KOPT-K1 (cell line): ENCODE measurements at regions not wholly inside any gene's neighbourhood (a gene's known extent, or its start where the extent isn't known, plus 50 kb on each side); places are given as distances from the start of the nearest gene placed in this dataset.
"Not testable (repeated sequence)": the region's sequence is repeated elsewhere in the genome, so short reads cannot be mapped to it uniquely, and the experiment has no call there.

Source experiments
- H3K27ac ChIP-seq: fragments of 200-600 bp; sonication (generic); 2 replicates; pipeline ENCODE4 v1.5.1; 2016; ENCODE audit warnings: antibody characterized with exemption, mild to moderate bottlenecking, low read depth, low read length; ENCODE audit not compliant: poor library complexity, severe bottlenecking
- H3K36me3 ChIP-seq: fragments of 200-600 bp; sonication (generic); 2 replicates; pipeline ENCODE4 v1.5.1; 2017; ENCODE audit warnings: antibody characterized with exemption, mild to moderate bottlenecking, low read length, moderate library complexity; ENCODE audit not compliant: insufficient read depth
- H3K9me3 ChIP-seq: fragments of 200-600 bp; sonication (generic); 2 replicates; pipeline ENCODE4 v1.5.1; 2017; ENCODE audit warnings: antibody characterized with exemption, low read length, mild to moderate bottlenecking; ENCODE audit not compliant: insufficient read depth, poor library complexity, severe bottlenecking

DNA sequence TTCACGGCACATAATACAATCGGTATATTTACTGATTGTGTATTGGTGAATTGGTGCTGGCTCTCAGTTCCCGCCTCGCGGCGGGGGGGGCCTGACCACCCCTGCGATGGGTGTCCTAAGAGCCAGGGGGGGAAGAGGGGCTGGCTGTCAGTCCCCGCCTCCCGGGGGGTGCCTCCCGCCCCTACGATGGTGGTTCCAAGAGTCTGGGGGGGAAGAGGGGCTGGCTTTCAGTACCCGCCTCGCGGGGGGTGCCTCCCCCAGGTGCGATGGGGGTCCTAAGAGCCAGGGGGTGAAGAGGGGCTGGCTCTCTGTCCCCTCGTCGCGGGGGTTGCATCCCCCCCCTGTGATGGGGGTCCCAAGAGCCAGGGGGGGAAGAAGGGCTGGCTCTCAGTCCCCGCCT lies 2321.8 kb upstream of the PCDH20 start:
- no peak overlapping the region for H3K27ac ChIP-seq
- no peaks in the 10 kb centered on the region for H3K36me3 ChIP-seq
- peaks cover 9% of the 10 kb centered on the region for H3K9me3 ChIP-seq

DNA sequence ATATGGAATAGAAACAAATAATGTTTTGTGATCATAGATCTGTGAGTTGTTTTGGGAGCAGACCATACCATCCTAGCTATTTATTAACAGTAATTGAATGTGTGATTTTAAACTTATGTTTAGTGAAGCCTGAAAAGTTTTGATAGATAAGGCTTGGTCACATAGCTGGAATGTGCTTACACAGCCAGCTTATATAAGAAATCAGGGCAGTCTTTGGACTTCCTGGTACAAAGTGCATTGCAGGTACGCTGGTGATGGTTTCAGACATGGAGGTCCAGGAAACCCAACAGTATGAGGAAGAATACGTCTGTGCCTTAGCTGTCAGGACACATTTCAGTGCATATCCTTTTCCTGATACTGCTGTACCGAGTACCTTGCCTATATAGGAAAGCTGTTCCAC lies 2316.2 kb upstream of the PCDH20 start:
- Histone ChIP-seq H3K27ac (no peak overlapping the region), H3K36me3 (no peaks in the 10 kb centered on the region), H3K9me3 (no peaks in the 10 kb centered on the region)

DNA sequence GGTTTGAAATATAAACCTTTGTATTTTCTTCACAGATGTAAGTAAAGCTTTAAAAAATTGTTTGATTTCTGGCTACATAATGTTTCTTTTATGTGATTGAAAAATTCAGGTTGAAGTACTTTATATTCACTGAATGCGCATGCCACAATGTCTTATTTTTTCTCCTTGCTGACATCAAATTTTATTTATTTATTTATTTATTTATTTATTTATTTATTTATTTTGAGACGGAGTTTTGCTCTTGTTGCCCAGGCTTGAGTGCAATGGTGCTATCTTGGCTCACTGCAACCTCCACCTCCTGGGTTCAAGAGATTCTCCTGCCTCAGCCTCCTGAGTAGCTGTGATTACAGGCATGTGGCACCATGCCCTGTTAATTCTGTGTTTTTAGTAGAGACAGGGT lies 2296.5 kb upstream of the PCDH20 start:
- not testable (repeated sequence) for H3K36me3 ChIP-seq, H3K27ac ChIP-seq, H3K9me3 ChIP-seq

DNA sequence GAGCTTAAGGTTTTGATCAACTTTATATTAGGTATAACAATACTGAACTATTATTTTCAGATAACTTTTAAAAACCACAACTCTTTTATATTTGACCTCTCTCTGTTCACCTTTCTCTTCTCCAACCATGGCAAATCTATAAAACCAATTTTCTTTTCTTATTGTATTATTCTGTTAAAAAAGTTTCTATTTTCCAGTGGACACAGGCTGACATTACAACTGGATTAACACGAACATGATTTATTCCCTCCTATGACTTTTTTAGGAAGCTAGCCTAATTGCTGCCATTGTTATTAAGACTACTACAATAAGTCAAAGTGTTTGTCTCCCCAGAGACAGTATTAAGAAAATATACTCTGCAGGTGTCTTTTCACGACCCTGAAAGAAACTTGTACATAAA lies 2291.1 kb upstream of the PCDH20 start:
- H3K27ac ChIP-seq = no peak overlapping the region

DNA sequence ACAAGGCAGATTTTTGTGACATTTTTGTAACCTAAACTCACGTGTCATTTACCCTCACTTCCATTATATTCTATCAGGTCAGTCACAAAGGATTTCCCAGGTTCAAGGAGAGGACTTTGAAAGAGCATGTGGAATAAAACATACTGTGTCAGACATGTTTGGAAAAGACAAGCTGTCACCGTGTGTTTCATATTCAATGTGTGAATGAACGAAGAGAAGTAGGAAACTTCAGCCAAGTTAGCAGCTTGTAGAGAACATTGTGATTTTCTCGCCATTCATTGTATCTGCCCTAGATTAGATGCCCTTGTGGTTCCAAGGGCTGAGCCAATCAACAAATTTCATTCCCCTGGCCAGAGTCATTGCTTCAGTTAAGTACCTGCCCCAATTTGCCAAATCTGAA lies 2288.9 kb upstream of the PCDH20 start:
- H3K27ac ChIP-seq = no peak overlapping the region
- no peaks in the 10 kb centered on the region for H3K36me3 ChIP-seq
- no peaks in the 10 kb centered on the region for H3K9me3 ChIP-seq

More for the DNA sequence above, 2291.1 kb upstream of the PCDH20 start:
- no peaks in the 10 kb centered on the region for H3K36me3 ChIP-seq
- no peaks in the 10 kb centered on the region for H3K9me3 ChIP-seq

DNA sequence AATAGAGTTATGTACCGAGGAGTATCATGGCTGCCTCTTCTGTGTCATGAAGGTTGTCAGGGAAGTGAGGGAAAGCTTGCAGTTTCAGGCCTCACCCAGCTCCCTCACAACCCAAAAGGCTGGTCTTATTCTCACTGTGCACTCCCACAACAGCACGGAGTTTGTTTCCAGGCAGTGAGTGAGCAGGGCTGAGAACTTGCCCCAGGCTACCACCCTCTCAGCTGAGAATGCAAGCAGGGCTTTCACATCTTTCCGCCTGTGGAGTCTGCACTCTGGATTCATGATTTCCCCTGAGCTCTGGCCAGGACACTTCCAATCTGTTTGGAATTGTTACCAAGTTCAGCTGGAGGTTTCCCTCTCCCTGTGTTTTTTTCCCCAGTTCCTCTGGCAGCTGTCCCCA lies 2284.7 kb upstream of the PCDH20 start:
- Histone ChIP-seq H3K9me3 (no peaks in the 10 kb centered on the region), H3K36me3 (no peaks in the 10 kb centered on the region), H3K27ac (no peak overlapping the region)

DNA sequence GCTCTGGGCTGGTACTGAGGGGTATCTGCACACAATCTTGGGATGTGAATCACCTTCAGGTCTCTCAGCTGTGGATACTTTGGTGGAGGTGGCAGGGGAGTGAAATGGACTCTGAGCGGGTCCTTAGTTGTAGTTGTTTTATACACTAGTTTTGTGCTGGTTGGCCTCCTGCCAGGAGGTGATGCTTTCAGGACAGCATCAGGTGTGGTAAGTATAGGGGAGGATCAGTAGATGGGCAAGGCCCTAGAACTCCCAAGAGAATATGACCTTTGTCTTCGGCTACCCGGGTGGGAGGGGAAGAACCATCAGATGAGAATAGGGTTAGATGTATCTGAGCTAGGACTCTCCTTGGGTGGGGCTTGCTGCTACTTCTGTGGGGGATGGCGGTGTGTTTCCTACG lies 2284.3 kb upstream of the PCDH20 start:
- H3K9me3 ChIP-seq = no peaks in the 10 kb centered on the region

DNA sequence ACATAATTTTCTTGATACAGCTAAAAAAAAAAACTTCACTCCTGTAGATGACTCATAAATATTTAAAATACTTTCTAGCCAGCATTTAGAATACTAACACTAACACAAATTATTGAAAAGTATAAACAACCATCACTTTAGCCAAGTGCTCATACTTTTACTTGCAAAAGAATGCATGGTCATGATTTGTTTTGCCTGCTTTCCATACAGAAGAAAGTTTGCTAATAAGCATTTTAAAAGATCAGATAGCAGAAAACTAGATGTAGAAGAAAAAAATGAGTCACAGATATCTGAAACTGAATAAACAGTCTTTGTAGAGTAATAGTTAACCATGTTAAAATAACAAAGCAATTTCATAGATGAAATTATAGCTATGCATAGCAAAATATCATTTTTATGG lies 2280.4 kb upstream of the PCDH20 start:
- H3K9me3 ChIP-seq = no peaks in the 10 kb centered on the region
- no peaks in the 10 kb centered on the region for H3K36me3 ChIP-seq
- H3K27ac ChIP-seq = no peak overlapping the region

More for the DNA sequence above, 2284.3 kb upstream of the PCDH20 start:
- H3K36me3 ChIP-seq = no peaks in the 10 kb centered on the region
- H3K27ac ChIP-seq = no peak overlapping the region

DNA sequence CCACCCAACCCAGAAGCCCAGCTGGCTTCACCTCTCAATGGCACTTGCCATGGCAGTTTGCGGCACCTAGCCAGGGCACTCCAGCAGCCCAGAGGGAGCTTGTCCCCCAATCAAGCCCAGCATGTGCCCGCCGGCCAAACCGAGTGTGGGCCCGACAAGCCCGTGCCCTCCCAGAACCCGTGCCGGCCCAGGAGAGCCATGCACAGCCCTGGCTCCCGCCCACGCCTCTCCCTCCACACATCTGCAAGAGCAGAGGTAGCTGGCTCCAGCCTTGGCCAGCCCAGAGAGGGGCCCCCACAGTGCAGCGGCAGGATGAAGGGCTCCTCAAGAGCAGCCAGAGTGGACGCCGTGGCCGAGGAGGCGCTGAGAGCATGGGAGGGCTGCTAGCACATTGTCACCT lies 2278.0 kb upstream of the PCDH20 start:
- Histone ChIP-seq H3K9me3 (no peaks in the 10 kb centered on the region), H3K36me3 (no peaks in the 10 kb centered on the region), H3K27ac (no peak overlapping the region)

DNA sequence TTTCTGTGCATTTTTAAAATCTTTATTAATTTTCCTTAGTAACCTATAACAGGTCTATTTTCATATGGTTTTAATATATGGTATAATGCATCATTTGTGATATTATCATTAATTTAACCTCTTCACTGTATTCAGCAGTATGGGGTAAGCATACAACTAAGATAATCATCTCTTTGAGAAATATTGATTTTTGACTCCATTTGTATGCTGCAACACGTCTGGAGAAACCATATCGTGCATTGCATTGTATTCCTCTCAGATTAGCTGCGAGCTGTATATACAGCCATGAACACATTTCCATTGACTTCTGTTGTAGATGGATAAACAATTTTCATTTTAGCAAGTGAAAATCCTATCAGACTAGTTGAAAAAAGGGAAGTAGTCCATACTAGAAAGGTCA lies 2275.8 kb upstream of the PCDH20 start:
- Histone ChIP-seq H3K9me3 (no peaks in the 10 kb centered on the region), H3K27ac (no peak overlapping the region), H3K36me3 (no peaks in the 10 kb centered on the region)

DNA sequence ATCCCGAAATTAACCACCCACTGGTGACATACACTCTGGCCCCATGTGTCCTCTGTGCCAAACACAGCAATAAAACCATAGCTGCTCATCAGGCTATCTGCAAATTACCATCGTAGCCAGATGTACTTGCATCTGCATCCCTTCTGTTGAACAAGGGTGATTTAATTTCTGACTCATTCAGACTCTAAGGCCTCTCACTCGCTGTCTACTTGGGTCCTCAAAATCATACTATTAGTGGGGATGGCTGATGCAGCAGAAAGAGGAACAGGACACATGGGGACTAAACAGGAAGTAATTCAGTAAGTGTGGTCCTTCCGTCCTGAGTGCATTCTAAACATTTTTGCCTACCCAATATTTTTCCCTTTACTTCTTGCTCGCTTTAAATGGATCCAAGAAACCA lies 2275.0 kb upstream of the PCDH20 start:
- H3K27ac ChIP-seq = no peak overlapping the region
- H3K36me3 ChIP-seq = no peaks in the 10 kb centered on the region

DNA sequence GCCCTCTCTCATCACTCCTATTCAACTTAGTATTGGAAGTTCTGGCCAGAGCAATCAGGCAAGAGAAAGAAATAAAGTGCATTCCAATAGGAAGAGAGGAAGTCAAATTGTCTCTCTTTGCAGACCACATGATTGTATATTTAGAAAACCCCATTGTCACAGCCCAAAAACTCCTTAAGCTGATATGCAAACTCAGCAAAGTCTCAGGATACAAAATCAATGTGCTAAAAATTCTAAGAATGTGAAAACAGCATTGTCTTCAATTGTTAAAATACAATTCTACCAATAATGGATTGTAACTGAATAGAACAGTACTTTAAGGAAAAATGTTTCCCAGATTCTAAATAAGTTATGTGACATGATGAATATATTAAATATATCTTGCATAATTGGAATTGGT lies 2269.2 kb upstream of the PCDH20 start:
- H3K36me3 ChIP-seq = no peaks in the 10 kb centered on the region
- no peaks in the 10 kb centered on the region for H3K9me3 ChIP-seq
- no peak overlapping the region for H3K27ac ChIP-seq

More for the DNA sequence above, 2275.0 kb upstream of the PCDH20 start:
- H3K9me3 ChIP-seq = no peaks in the 10 kb centered on the region

DNA sequence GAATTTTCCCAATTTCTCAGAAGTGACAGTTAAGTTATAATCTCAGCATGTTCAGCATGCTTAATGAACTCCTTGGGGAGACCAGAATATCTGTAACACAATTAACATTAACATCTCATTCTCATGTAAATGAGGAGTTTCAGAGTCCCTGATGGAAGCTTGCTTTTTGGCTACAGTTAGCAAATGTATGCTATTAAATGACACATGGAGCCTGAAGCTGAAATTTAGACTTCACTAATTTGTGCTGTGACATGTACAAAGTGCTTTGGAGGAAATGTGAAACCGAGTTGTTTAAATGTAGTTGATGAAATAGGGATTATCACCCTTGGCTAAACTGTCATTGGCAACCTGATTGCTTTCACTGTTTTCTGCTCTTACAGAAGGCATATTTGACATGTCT lies 2265.1 kb upstream of the PCDH20 start:
- Histone ChIP-seq H3K9me3 (no peaks in the 10 kb centered on the region), H3K36me3 (no peaks in the 10 kb centered on the region), H3K27ac (no peak overlapping the region)

DNA sequence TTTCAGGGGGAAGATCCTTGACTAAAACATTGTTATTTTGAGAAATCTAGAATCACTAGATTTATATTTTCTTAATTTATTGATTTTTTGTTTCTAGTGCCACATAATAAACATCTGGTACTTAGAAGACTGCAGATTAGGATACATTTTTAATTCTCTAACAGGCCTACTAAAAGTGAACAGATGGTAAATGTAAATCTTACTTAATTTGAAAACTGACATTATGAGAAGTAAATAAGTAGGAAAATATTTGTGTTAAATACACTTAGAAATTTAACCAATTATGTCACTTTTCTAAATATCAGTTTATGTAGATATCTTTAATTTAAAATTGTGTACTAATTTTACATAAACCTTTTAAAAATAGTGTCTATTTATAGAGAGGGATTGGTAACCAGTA lies 2255.6 kb upstream of the PCDH20 start:
- Histone ChIP-seq H3K36me3 (no peaks in the 10 kb centered on the region), H3K9me3 (no peaks in the 10 kb centered on the region), H3K27ac (no peak overlapping the region)

DNA sequence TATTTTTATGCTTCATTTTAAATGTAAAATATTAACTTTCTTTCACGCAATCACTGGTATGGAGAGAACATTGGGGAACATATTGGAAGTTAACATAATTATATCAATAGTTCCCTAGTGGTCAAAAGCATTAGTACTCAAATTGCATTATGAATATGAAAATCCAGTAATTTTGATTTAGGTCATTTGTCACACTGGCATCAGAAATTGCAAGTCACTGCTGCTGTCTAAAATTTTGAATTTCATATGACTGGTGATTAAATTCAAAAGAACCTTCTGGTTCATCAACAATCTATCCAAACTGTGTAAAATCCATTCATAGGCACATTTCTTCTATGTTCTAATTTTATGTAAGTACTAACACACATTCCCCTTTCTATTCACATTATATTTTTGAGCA lies 2235.7 kb upstream of the PCDH20 start:
- H3K9me3 ChIP-seq = no peaks in the 10 kb centered on the region
- H3K27ac ChIP-seq = no peak overlapping the region
- no peaks in the 10 kb centered on the region for H3K36me3 ChIP-seq

DNA sequence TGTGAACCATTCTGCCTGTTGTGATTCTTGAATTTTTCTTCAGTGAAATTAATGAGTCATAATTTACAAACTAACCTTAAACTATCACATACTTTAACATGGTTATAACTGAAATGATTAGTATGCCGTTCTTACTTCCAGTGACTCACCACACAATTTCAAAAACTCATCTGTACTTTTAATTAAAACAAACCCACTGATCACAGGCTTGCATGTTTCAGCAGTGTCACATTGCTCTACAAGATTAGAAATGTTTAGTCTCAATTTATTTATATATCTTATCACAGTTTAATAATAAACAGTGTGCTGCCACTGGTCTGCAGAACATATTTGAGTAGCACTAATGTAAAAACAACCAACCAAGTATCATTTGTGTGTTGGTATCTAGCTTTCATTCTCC lies 2227.9 kb upstream of the PCDH20 start:
- Histone ChIP-seq H3K27ac (no peak overlapping the region), H3K9me3 (no peaks in the 10 kb centered on the region), H3K36me3 (no peaks in the 10 kb centered on the region)
